ENCODE measurements at regions not wholly inside any gene's neighbourhood (a gene's known extent, or its start where the extent isn't known, plus 50 kb on each side); places are given as distances from the start of the nearest gene placed in this dataset.
A peak's percentile ranks its signal among the peaks of the same experiment; 100 is the strongest.

DNA sequence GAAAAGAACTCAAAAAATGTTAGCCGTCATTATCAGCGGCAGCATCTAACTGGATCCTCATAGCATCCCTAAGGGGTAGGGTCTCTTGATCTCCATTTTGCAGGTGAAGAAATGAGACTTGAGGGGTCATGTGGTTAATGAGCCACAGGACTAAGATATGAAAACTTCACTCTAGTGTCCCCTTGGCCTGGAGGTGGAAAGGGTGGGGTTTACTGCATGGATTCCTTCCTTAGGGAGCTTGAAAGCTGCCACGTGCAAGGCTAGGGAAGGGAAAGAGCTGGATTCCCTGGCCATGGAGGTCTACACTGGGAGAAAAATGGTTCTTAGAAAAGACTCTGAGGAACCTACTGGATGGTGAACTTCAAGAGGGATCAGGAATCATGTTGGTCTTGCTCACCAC, 107.9 kb downstream of the SPRY4 start:
- Histone ChIP-seq H3K36me3 (no peaks in the 10 kb centered on the region), H3K4me3 (no peak overlapping the region), H3K4me1 (peaks cover 12% of the 10 kb centered on the region), H3K27ac (no peak overlapping the region), H3K9me3 (no peaks in the 10 kb centered on the region), H3K27me3 (no peaks in the 10 kb centered on the region)
- DNase-seq (ENCODE audit: low spot score in 2 of 2): no peak
- WGBS: 96% methylated on average over 3 of the region's 3 CpGs
- TF ChIP-seq, protein P1, sequence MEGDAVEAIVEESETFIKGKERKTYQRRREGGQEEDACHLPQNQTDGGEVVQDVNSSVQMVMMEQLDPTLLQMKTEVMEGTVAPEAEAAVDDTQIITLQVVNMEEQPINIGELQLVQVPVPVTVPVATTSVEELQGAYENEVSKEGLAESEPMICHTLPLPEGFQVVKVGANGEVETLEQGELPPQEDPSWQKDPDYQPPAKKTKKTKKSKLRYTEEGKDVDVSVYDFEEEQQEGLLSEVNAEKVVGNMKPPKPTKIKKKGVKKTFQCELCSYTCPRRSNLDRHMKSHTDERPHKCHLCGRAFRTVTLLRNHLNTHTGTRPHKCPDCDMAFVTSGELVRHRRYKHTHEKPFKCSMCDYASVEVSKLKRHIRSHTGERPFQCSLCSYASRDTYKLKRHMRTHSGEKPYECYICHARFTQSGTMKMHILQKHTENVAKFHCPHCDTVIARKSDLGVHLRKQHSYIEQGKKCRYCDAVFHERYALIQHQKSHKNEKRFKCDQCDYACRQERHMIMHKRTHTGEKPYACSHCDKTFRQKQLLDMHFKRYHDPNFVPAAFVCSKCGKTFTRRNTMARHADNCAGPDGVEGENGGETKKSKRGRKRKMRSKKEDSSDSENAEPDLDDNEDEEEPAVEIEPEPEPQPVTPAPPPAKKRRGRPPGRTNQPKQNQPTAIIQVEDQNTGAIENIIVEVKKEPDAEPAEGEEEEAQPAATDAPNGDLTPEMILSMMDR (IDR thresholded peaks at IDR 0.05): no peak
- no peak for TF ChIP-seq POLR2AphosphoS5 (IDR thresholded peaks at IDR 0.05)
- TF ChIP-seq POLR2A (IDR thresholded peaks at IDR 0.05): no peak
- TF ChIP-seq EP300 (IDR thresholded peaks at IDR 0.05): no peak

- Histone ChIP-seq H3K4me3 (no peak overlapping the region), H3K4me1 (peaks cover 12% of the 10 kb centered on the region), H3K36me3 (no peaks in the 10 kb centered on the region), H3K27me3 (no peaks in the 10 kb centered on the region), H3K9me3 (no peaks in the 10 kb centered on the region), H3K27ac (no peak overlapping the region)
- DNase-seq (ENCODE audit: low spot score in 2 of 2): peak in 1 of 2 donors; percentile 72
- 34% methylated on average over 14 of the region's 14 CpGs for WGBS
- TF ChIP-seq POLR2A (IDR thresholded peaks at IDR 0.05): no peak
- TF ChIP-seq, protein P1 (IDR thresholded peaks at IDR 0.05): no peak
- no peak for TF ChIP-seq POLR2AphosphoS5 (IDR thresholded peaks at IDR 0.05)
- TF ChIP-seq EP300 (IDR thresholded peaks at IDR 0.05): no peak
These were observed 107.5 kb downstream of the NDFIP1 start for GRCh38 chr5:142215915-142216681.

DNA sequence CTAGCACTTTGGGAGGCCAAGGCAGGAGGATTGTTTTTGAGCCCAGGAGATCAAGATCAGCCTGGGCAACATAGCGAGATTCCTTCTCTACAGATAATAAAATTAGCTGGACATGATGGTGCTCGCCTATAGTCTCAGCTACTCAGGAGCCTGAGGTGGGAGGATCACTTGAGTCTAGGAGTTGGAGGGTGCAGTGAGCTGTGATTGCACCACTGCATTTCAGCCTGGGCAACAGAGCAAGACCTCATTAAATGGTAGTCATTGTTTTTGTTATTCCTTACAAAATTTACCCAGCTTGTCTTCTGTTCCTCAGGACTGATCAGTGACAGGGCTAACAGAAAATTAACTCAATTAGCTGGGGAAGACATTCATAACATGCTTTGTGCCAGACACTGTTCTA, 104.5 kb downstream of the NDFIP1 start:
- Histone ChIP-seq H3K4me3 (no peak overlapping the region), H3K27me3 (no peaks in the 10 kb centered on the region), H3K27ac (no peak overlapping the region), H3K4me1 (peaks cover 12% of the 10 kb centered on the region), H3K36me3 (no peaks in the 10 kb centered on the region), H3K9me3 (no peaks in the 10 kb centered on the region)
- TF ChIP-seq POLR2A (IDR thresholded peaks at IDR 0.05): no peak
- no peak for TF ChIP-seq EP300 (IDR thresholded peaks at IDR 0.05)
- TF ChIP-seq, protein P1 (IDR thresholded peaks at IDR 0.05): no peak
- TF ChIP-seq POLR2AphosphoS5 (IDR thresholded peaks at IDR 0.05): no peak
- DNase-seq (ENCODE audit: low spot score in 2 of 2): no peak
- 90% methylated on average over 2 of the region's 2 CpGs for WGBS

GRCh38 chr5:142211918-142212317, 103.3 kb downstream of the NDFIP1 start:
- H3K9me3 ChIP-seq: no peaks in the 10 kb centered on the region
- no peak for DNase-seq (ENCODE audit: low spot score in 2 of 2)
- peaks cover 12% of the 10 kb centered on the region for H3K4me1 ChIP-seq
- H3K4me3 ChIP-seq: no peak overlapping the region
- no peaks in the 10 kb centered on the region for H3K36me3 ChIP-seq
- no peaks in the 10 kb centered on the region for H3K27me3 ChIP-seq
- TF ChIP-seq EP300 (IDR thresholded peaks at IDR 0.05): no peak
- no peak for TF ChIP-seq POLR2A (IDR thresholded peaks at IDR 0.05)
- TF ChIP-seq POLR2AphosphoS5 (IDR thresholded peaks at IDR 0.05): no peak
- TF ChIP-seq, protein P1 (IDR thresholded peaks at IDR 0.05): no peak
- no peak overlapping the region for H3K27ac ChIP-seq
- WGBS: 86% methylated on average over 3 of the region's 3 CpGs

DNA sequence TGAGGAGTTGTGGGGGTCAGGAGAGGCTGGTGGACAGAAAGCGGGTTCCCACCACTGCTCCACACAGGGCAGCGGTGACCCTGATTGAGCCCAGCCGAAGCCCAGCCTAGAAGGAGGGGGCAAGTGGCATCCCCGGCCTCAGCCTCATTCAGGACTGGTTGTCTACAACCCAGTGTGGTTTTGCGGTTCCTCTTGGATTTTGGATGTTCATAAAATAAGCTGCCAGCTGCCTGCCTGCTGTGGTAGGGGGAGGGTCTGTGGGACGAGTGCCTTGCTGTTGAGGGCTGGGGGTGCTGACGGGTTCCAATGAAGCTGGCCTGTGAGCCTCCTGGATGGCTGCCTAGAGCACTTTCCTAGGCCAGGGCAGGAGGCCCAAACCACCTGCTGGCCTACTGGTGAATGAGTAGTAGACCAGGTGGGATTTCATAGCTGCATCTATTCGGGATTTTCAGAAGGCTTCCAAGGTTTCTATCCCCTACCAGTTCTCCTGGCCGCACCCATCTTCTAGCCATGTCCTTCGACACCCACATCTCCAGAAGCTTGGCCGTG, 102.4 kb downstream of the NDFIP1 start:
- peaks cover 6% of the 10 kb centered on the region for H3K4me1 ChIP-seq
- H3K36me3 ChIP-seq: no peaks in the 10 kb centered on the region
- H3K27ac ChIP-seq: no peak overlapping the region
- H3K9me3 ChIP-seq: no peaks in the 10 kb centered on the region
- TF ChIP-seq, protein P1 (IDR thresholded peaks at IDR 0.05): no peak
- no peak for TF ChIP-seq EP300 (IDR thresholded peaks at IDR 0.05)
- no peak for TF ChIP-seq POLR2A (IDR thresholded peaks at IDR 0.05)
- TF ChIP-seq POLR2AphosphoS5 (IDR thresholded peaks at IDR 0.05): no peak
- no peaks in the 10 kb centered on the region for H3K27me3 ChIP-seq
- 95% methylated on average over 10 of the region's 11 CpGs for WGBS
- DNase-seq (ENCODE audit: low spot score in 2 of 2): no peak
- H3K4me3 ChIP-seq: no peak overlapping the region

All from suprapubic skin (tissue), 4 donors.